ENCODE measurements at regions not wholly inside any gene's neighbourhood (a gene's known extent, or its start where the extent isn't known, plus 50 kb on each side); places are given as distances from the start of the nearest gene placed in this dataset.

GRCh38 chr7:68509603-68510002 lies 1088.7 kb upstream of the AUTS2 start:
- Histone ChIP-seq H3K9me2 (ENCODE audit: insufficient read depth) (no peaks in the 10 kb centered on the region), H3K79me2 (ENCODE audit: insufficient read depth) (no peaks in the 10 kb centered on the region), H3K4me1 (ENCODE audit: insufficient read depth) (no peaks in the 10 kb centered on the region), H4K20me1 (ENCODE audit: insufficient read depth) (no peaks in the 10 kb centered on the region), H3K4me3 (no peak overlapping the region), H3K4me2 (ENCODE audit: unreplicated experiment) (no peak overlapping the region), H3F3A (ENCODE audit: insufficient read depth) (no peaks in the 10 kb centered on the region), H2AFZ (no peak overlapping the region), H3K36me3 (ENCODE audit: low read depth) (no peaks in the 10 kb centered on the region), H3K27ac (no peak overlapping the region), H3K9ac (no peak overlapping the region), H3K9me3 (ENCODE audit: low read depth) (no peaks in the 10 kb centered on the region), H3K27me3 (replicated peaks; ENCODE audit: insufficient read depth) (no peaks in the 10 kb centered on the region)
- DNase-seq, result no peak
- WGBS, 2 experiments (ENCODE audit: low coverage in 1 of 2, low lambda C conversion rate in 2 of 2, missing lambda C conversion rate in 2 of 2), result 10 to 12% methylated on average over 5 of the region's 5 CpGs
- no peak for TF ChIP-seq EZH2phosphoT487 (IDR thresholded peaks at IDR 0.05; ENCODE audit: insufficient read depth, low read depth)
- TF ChIP-seq EZH2 (IDR thresholded peaks at IDR 0.05; ENCODE audit: insufficient read depth, poor library complexity, severe bottlenecking), result no peak
- in situ Hi-C loops (cut with MboI), result no loop called here

GRCh38 chr7:68511281-68511680 lies 1087.0 kb upstream of the AUTS2 start:
- TF ChIP-seq EZH2phosphoT487 (IDR thresholded peaks at IDR 0.05; ENCODE audit: insufficient read depth, low read depth) (no peak), EZH2 (IDR thresholded peaks at IDR 0.05; ENCODE audit: insufficient read depth, poor library complexity, severe bottlenecking) (no peak)
- H3K36me3 ChIP-seq (ENCODE audit: low read depth), result no peaks in the 10 kb centered on the region
- no peak overlapping the region for H3K4me3 ChIP-seq
- H3F3A ChIP-seq (ENCODE audit: insufficient read depth), result no peaks in the 10 kb centered on the region
- H3K79me2 ChIP-seq (ENCODE audit: insufficient read depth), result no peaks in the 10 kb centered on the region
- H4K20me1 ChIP-seq (ENCODE audit: insufficient read depth), result no peaks in the 10 kb centered on the region
- H3K9me2 ChIP-seq (ENCODE audit: insufficient read depth), result no peaks in the 10 kb centered on the region
- 20 to 22% methylated on average over 10 of the region's 10 CpGs for WGBS, 2 experiments (ENCODE audit: low coverage in 1 of 2, low lambda C conversion rate in 2 of 2, missing lambda C conversion rate in 2 of 2)
- no peak for DNase-seq
- H3K9ac ChIP-seq, result no peak overlapping the region
- H3K27ac ChIP-seq, result no peak overlapping the region
- in situ Hi-C loops (cut with MboI), result no loop called here
- no peaks in the 10 kb centered on the region for H3K27me3 ChIP-seq (replicated peaks; ENCODE audit: insufficient read depth)
- H3K4me2 ChIP-seq (ENCODE audit: unreplicated experiment), result no peak overlapping the region
- no peak overlapping the region for H2AFZ ChIP-seq
- H3K4me1 ChIP-seq (ENCODE audit: insufficient read depth), result no peaks in the 10 kb centered on the region
- H3K9me3 ChIP-seq (ENCODE audit: low read depth), result no peaks in the 10 kb centered on the region

- Histone ChIP-seq H3K79me2 (ENCODE audit: insufficient read depth) (no peaks in the 10 kb centered on the region), H3K9me2 (ENCODE audit: insufficient read depth) (no peaks in the 10 kb centered on the region), H3K9ac (no peak overlapping the region), H3K4me2 (ENCODE audit: unreplicated experiment) (no peak overlapping the region), H2AFZ (no peak overlapping the region), H3K4me1 (ENCODE audit: insufficient read depth) (no peaks in the 10 kb centered on the region), H3K27me3 (replicated peaks; ENCODE audit: insufficient read depth) (no peaks in the 10 kb centered on the region), H4K20me1 (ENCODE audit: insufficient read depth) (no peaks in the 10 kb centered on the region), H3K27ac (no peak overlapping the region), H3K4me3 (no peak overlapping the region), H3K9me3 (ENCODE audit: low read depth) (no peaks in the 10 kb centered on the region), H3F3A (ENCODE audit: insufficient read depth) (no peaks in the 10 kb centered on the region), H3K36me3 (ENCODE audit: low read depth) (no peaks in the 10 kb centered on the region)
- 25 to 33% methylated on average over 5 of the region's 5 CpGs for WGBS, 2 experiments (ENCODE audit: low coverage in 1 of 2, low lambda C conversion rate in 2 of 2, missing lambda C conversion rate in 2 of 2)
- TF ChIP-seq EZH2phosphoT487 (IDR thresholded peaks at IDR 0.05; ENCODE audit: insufficient read depth, low read depth) (no peak), EZH2 (IDR thresholded peaks at IDR 0.05; ENCODE audit: insufficient read depth, poor library complexity, severe bottlenecking) (no peak)
- in situ Hi-C loops (cut with MboI), result no loop called here
- DNase-seq, result no peak
These were observed 1085.8 kb upstream of the AUTS2 start for GRCh38 chr7:68512466-68512865.

GRCh38 chr7:68518060-68518459 lies 1080.2 kb upstream of the AUTS2 start:
- Histone ChIP-seq H3K4me2 (ENCODE audit: unreplicated experiment) (no peak overlapping the region), H3K79me2 (ENCODE audit: insufficient read depth) (no peaks in the 10 kb centered on the region), H3F3A (ENCODE audit: insufficient read depth) (no peaks in the 10 kb centered on the region), H3K27me3 (replicated peaks; ENCODE audit: insufficient read depth) (no peaks in the 10 kb centered on the region), H3K9me3 (ENCODE audit: low read depth) (no peaks in the 10 kb centered on the region), H3K27ac (no peak overlapping the region), H3K4me1 (ENCODE audit: insufficient read depth) (no peaks in the 10 kb centered on the region), H3K9ac (no peak overlapping the region), H3K4me3 (no peak overlapping the region), H3K9me2 (ENCODE audit: insufficient read depth) (no peaks in the 10 kb centered on the region), H3K36me3 (ENCODE audit: low read depth) (no peaks in the 10 kb centered on the region), H4K20me1 (ENCODE audit: insufficient read depth) (no peaks in the 10 kb centered on the region), H2AFZ (no peak overlapping the region)
- 44 to 45% methylated on average over 4 of the region's 4 CpGs for WGBS, 2 experiments (ENCODE audit: low coverage in 1 of 2, low lambda C conversion rate in 2 of 2, missing lambda C conversion rate in 2 of 2)
- in situ Hi-C loops (cut with MboI), result no loop called here
- DNase-seq, result no peak
- TF ChIP-seq EZH2 (IDR thresholded peaks at IDR 0.05; ENCODE audit: insufficient read depth, poor library complexity, severe bottlenecking), result no peak
- TF ChIP-seq EZH2phosphoT487 (IDR thresholded peaks at IDR 0.05; ENCODE audit: insufficient read depth, low read depth), result no peak

DNA sequence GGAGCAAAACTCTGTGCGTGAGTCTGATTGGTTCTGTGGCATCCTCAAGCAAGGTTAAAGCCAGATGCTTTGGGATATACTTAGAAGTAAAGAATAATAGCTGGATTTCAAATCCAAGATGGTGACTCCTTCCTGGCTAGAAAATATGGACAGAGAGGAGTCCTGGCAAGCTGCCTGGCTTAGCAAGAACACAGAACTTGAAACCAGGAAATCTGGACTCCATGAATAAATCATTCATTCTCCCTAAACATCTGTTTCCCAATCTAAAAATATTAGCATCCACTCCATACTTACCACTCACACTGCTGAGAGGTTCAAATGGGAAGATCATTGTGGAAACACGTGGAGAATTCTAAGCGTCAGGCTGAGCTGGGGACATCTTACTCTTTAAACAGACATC lies 1074.1 kb upstream of the AUTS2 start:
- no peak overlapping the region for H3K4me2 ChIP-seq (ENCODE audit: unreplicated experiment)
- H3K27me3 ChIP-seq (replicated peaks; ENCODE audit: insufficient read depth), result no peaks in the 10 kb centered on the region
- no peaks in the 10 kb centered on the region for H3K4me1 ChIP-seq (ENCODE audit: insufficient read depth)
- H3F3A ChIP-seq (ENCODE audit: insufficient read depth), result no peaks in the 10 kb centered on the region
- in situ Hi-C loops (cut with MboI), result no loop called here
- H3K4me3 ChIP-seq, result no peak overlapping the region
- H3K9ac ChIP-seq, result no peak overlapping the region
- H4K20me1 ChIP-seq (ENCODE audit: insufficient read depth), result no peaks in the 10 kb centered on the region
- 4% methylated on average over 3 of the region's 3 CpGs for WGBS, 2 experiments (ENCODE audit: low coverage in 1 of 2, low lambda C conversion rate in 2 of 2, missing lambda C conversion rate in 2 of 2)
- H3K9me2 ChIP-seq (ENCODE audit: insufficient read depth), result no peaks in the 10 kb centered on the region
- H3K9me3 ChIP-seq (ENCODE audit: low read depth), result no peaks in the 10 kb centered on the region
- no peaks in the 10 kb centered on the region for H3K79me2 ChIP-seq (ENCODE audit: insufficient read depth)
- TF ChIP-seq EZH2 (IDR thresholded peaks at IDR 0.05; ENCODE audit: insufficient read depth, poor library complexity, severe bottlenecking), result no peak
- no peak for TF ChIP-seq EZH2phosphoT487 (IDR thresholded peaks at IDR 0.05; ENCODE audit: insufficient read depth, low read depth)
- H3K27ac ChIP-seq, result no peak overlapping the region
- no peak overlapping the region for H2AFZ ChIP-seq
- no peak for DNase-seq
- H3K36me3 ChIP-seq (ENCODE audit: low read depth), result no peaks in the 10 kb centered on the region

Data from GM23248 (cell line).